COLO668 (cell line): ENCODE measurements at regions not wholly inside any gene's neighbourhood (a gene's known extent, or its start where the extent isn't known, plus 50 kb on each side); places are given as distances from the start of the nearest gene placed in this dataset.
"Not testable (repeated sequence)": the region's sequence is repeated elsewhere in the genome, so short reads cannot be mapped to it uniquely, and the experiment has no call there.

ENCODE experiments used
- DNase-seq: peaks from one replicate; lab custom pipeline; 2025; ENCODE audit not compliant: unreplicated experiment; lab: John Stamatoyannopoulos, UW

DNA sequence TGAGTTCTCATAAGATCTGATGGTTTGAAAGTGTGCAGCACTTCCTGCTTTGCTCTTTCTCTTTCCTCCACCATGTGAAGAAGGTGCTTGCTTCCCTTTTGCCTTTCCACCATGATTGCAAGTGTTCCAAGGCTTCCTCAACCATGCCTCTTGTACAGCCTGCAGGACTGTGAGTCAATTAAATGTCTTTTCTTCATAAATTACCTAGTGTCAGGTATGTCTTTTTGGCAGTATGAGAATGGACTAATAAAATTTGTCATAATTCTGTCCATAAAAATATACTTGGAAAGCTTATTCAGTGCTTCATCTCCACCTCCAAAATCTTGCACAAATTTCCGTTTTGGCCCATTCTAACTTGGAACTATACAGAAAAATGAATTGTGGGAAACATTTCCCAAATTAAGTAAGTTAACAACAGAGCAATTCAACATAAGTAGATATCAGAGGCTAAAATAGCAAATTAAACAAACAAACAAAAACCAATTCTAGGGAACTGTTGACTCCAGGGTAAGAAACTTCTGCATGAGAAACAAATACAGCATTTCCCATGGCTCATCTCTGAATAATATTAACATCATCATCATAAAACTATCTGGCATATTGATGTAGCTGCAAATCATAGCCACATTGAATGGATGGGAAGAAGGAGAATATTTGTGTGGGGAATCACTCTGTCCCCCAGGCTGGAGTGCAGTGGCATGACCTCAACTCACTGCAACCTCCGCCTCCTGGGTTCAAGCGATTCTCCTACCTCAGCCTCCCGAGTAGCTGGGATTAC lies 459.5 kb upstream of the FAR2 start:
- DNase-seq: no peak

DNA sequence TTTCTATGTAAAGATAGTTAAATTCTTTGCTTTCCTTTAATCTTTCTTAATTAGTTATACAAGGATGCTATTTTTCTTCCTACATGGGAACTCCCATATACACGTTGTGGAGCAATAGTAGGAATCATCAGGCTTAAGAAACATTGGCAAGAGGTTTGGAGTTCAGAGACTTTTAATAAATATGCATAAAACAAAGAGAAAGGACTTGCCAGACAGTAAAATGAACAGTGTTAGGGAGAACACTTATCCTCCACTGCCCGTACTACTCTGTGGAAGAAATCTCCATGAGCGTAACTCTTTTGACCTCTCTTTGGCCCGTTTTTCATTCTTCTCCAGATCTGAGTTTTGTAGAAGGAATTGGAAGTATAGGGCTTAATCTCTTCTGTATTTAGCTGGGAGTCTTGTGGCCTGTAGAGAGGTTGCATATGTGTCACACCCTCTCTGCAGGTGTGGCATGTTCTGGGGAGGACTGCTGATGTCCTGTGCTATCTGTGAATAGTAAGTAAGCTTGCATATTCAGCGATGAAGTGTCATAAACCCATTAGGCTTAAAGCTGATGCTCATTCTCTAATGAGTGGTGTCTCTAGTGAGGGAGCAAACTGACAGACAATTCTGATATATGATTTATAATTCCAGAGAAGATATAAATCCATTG lies 455.4 kb upstream of the FAR2 start:
- DNase-seq: no peak

DNA sequence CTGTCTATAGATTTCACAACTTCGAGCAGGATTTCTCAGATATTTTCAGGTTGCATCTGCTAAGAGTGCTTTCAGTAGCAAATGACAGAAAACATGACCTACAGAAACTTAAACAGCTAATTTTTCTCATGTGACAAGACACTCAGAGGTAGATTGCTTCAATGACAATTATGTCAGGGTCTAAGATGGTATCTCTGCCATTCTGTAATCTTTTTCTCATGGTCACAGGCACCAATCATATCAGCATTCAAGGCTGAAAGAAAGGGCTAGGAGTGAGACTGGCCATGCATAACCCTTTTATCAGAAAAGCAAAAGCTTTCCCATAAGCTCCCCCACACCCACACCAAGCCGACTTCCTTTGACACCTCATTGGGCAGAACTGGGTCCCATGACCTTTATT lies 450.5 kb upstream of the FAR2 start:
- no peak for DNase-seq

DNA sequence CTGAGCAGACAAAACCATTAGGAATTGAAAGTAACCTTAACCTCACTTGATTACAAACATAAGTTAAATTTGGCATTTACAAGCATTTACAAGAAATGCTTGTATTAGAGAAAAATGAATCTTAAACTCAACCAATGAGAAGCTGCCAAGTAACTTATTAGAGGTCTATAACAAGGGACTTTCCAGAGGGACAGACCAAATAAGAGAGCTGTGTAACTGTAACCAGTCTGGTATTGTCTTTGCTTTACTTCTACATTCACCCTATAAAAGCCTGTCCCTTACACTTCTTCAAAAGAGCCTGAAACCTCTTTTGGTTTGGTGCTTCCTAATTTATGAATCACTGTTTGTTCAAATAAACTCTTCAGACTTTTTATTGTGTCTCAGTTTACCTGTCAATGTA lies 450.0 kb upstream of the FAR2 start:
- no peak for DNase-seq

DNA sequence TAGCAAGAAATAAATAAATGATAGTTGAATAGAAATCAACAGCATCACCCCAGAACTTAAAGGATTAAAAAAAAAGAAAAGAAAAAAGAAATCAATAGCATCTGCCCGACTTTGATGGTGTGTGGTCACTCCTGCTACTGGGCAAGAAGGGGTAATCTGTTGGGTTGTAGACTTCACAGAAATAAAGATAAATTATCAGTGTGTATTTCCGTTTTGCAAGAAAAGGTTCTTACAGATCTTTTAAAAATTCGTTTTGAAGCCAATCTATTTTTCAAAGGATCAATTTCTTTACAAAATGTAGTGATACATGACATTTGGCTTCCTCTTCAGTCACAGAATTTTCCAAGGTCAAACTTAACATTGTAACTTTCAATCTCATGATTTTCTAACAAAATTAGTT lies 448.9 kb upstream of the FAR2 start:
- DNase-seq: no peak

DNA sequence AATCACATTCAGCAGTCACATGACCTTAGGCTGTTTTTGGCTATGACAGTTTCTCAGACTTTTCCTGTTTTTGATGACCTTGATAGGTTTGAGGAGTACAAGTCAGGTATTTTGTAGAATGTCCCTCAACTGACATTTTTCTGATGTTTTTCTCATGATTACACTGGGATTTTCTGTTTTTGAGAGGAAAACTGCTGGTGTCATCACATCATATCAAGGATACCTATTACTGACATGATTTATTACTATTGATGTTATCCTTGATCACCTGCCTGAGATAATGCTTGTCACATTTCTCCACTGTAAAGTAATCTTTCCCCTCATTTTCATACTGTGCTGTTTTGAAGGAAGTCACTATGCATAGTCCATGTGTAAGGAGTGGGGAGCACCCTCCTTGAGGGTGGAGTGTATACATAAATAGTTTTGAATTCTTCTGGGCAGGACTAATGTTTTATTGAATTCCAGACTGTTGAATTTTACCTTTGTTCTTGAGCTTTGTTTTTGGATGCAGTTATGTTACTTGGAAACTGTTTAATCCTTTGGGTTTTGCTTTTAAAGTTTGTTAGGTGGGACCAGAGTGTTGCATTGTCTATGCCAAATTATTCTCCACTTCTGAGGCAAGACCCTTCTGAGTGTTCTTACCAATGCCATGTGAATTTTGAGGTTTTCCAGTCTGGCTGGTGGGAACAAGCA lies 444.5 kb upstream of the FAR2 start:
- DNase-seq: no peak

DNA sequence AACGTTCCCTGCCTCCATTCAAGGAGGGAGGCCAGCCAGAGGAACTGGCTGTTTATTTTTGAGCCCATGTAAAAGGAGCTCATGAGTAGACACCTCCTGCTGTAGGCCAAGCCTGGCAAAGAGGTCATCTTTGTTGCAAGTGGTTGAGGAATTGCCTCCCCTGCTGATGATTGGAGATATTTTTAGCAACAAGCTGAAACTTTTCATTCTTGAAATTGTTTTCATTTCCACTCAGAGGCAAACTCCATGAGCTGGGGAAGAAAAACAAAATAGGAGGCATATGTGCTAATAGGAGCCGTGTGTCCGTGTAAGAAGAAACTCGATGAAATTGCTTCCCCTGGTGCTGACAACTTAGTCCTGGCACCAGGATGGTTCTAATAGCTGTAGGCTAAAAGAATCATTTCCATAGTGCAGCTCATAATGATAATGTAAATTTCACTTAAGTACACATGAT lies 440.1 kb upstream of the FAR2 start:
- no peak for DNase-seq

DNA sequence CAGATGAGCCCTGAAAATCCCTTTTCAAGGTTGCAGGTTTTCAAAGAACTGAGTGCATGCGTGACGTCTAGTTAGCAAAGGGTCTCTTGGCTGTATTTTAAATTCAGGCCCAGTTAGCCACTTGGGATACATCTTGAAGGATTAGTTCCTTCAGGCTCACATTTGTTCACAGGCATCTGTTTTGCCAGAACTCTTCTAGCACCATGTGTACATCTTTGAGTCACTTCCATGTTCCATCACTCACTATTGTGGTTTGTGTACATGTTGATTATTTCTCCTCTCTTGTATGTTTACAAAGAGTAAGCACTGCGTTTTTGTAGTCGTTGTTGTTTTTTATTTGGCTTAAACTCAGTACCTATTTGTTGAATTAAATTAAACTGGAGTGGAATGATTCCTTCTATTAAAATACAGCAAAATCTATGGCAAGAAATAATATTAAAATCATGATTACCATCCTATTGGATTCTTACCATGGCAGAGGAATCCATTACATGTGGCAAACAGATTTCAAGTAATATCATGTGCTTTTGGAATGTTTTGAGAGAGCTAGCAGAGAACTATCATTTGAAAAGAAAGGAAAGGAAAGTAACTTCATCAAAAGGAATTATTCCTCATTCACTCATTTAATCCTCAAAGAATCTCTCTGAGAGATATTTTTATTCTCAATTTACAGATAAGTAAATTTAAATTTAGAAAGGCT lies 438.9 kb upstream of the FAR2 start:
- no peak for DNase-seq

DNA sequence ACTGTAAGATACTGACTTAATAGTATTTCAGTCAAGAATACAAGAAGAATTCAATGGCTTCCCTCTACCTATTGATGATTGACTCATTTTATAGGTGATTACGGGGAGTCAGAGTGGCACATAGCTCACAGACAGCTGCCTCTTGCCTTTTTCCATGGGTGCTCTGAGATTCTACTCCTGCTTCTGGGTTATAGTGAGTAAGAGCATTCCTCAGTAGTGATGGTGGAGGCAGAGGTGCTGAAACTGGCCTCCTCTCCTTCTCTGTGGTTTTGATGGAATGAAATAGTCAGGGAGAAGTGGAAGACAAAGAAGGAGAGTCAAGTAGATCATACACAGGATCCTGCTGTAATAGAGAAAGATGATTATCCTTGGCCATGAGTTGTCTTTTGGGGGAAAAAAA lies 438.2 kb upstream of the FAR2 start:
- no peak for DNase-seq

DNA sequence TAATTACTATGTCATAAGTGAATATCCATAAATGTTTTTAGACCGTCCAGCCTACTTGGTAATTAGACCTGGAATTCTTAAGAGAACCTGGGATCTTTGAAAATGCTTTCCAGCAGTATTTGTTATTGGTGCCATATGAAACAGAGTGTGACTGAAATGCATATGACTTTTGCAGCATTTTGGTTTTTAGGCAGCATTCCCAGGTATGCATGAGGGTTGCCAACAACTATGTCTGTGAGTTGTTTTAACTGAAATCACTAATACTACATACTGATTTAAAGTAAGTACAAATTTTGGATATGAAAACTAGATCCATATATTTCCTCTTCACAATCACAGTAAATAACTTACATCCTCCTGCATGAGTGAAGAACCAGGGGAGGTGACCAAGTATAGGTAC lies 437.7 kb upstream of the FAR2 start:
- DNase-seq: no peak

DNA sequence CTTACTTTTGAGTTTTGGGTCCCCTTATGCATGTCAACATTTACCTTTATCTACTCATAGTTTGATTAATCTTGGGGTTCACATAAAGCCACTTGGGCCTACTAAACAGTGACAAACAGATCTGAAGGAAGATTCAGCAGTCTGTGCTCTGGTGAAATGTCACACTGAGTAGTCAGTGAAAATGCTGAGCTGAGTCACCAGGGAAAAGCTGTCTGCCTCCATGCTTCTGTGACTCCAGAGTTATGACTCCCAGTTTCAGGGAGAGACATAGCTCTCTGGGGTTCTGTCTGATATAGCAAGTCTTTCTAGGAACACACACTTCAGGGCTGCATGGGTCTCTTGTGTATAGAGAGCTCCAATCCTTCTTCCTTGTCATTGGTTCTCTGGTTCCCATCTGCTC lies 406.3 kb upstream of the FAR2 start:
- DNase-seq: no peak

DNA sequence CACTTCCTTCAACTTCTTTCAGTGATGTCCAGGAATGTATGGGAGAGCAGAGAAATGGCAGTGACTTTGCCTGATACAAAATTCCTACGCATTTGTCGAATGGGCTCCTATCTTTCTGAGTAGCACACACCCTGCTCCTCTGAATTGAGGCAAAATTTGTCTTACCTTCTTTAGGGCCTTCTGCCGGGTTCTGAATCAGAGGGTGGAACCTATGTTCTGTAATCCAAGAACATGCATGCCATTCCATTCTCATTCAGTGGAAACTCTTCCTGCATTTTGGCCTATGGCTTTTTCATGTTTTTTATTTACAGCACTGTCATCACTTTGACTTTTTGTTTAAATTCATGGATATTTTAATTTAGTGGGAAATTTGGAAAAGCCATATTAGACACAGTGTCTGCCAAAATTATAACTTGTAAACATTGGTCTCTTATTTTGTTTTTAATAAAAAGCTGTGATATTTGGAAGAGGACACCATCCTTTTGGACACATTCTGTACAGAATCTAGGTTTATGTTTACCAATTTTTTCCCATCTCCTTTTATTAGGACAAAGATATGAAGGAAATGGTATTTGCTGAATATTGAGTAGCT lies 402.2 kb upstream of the FAR2 start:
- no peak for DNase-seq

DNA sequence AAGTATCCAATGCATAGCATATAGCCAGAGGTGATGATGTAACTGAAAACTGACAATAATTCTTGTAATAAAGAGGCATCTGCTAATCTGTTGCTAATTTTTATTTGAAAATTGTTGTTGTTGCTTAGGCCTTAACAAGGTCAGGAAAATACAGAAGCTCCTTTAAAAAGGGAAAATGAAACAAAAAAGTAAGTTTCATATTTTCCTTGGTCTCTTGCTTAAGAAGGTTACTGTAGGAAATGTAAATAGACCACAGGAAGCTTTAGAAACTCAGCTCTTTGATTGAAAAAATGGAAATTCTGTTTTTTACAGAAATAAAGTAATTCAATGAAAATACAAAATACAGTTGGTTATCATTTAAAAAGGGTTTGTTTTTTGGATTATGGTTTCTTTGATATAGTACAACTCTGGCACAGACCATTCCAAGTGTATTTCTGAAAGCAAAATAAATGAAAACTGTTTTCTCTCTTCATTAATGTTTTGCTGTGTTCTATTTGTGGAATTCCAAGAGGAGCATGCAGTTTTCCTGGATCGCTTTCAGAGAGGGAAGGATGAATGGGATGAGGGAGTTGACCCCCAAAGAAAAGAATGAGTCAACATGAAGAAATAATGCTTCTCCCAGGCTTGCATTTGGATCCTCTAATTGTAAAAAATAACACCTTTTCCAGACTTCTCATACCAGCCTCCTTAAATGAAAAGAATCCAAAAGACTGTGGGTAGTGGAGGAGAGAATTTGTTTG lies 398.0 kb upstream of the FAR2 start:
- no peak for DNase-seq

DNA sequence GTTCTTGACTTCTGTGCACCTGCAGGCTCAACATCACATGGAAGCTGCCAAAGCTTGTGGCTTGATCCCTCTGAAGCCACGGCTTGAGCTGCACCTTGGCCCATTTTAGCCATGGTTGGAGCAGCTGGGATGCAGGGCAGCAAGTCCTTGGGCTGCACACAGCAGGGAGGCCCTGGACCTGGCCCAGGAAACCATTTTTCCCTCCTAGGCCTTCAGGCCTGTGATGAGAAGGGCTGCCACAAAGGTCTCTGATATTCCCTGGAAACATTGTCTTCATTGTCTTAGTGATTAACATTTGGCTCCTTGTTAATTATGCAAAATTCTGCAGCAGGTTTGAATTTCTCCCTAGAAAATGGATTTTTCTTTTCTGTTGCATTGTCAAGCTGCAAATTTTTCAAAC lies 394.1 kb upstream of the FAR2 start:
- DNase-seq: no peak

DNA sequence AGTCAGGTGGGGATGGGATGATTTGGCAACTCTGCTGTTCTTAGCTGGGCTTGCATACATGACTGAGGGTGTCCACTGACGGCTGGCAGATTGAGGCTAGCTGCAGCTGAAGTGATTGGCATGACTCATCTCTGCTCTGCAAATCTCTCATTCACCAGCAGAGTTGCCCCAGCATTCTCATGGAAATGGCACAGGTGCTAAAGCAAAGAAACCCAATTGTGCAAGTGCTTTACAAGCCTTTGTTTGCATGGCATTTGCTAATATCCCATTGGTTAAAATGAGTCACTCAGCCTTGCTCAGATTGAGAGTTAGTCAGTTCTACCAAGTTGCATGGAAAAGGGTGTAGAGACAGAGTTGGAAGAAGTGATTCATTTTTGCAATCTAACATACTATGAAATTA lies 389.7 kb upstream of the FAR2 start:
- peak; percentile 22 for DNase-seq

DNA sequence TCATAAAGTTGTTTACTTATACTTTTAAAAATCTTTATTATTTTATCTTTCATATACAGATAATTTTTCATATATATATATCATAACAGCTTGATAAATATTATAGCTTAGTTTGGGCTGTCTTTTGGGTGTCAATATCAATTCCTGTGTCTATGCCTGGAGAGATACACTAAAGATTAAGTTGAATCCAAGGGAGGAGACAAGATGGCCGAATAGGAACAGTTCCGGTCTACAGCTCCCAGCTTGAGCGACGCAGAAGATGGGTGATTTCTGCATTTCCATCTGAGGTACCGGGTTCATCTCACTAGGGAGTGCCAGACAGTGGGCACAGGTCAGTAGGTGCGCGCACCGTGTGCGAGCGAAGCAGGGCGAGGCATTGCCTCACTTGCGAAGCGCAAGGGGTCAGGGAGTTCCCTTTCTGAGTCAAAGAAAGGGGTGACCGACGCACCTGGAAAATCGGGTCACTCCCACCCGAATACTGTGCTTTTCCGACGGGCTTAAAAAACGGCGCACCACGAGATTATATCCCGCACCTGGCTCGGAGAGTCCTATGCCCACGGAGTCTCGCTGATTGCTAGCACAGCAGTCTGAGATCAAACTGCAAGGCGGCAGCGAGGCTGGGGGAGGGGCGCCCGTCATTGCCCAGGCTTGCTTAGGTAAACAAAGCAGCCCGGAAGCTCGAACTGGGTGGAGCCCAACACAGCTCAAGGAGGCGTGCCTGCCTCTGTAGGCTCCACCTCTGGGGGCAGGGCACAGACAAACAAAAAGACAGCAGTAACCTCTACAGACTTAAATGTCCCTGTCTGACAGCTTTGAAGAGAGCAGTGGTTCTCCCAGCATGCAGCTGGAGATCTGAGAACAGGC lies 388.8 kb upstream of the FAR2 start:
- not testable (repeated sequence) for DNase-seq

DNA sequence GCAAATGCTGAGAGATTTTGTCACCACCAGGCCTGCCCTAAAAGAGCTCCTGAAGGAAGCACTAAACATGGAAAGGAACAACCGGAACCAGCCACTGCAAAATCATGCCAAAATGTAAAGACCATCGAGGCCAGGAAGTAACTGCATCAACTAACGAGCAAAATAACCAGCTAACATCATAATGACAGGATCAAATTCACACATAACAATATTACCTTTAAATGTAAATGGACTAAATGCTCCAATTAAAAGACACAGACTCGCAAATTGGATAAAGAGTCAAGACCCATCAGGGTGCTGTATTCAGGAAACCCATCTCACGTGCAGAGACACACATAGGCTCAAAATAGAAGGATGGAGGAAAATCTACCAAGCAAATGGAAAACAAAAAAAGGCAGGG lies 387.2 kb upstream of the FAR2 start:
- not testable (repeated sequence) for DNase-seq

DNA sequence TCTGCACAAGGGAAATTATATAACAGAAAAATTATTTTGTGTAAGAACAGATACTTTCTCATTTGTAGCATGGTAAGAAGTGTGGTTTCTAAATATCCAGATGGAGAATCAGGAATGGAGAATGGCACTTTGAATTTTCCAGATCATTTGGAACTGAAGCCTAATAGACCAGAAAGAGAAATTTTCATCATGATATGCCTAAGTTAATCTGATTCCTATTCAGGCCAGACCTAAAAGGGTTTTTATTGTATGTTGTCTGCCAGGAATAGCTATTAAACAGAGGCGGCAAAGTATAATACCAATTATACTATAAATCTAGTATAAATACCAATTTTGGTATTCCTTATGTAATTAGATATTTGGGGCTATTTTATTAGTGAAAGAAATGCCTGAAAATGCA lies 382.7 kb upstream of the FAR2 start:
- DNase-seq: no peak

DNA sequence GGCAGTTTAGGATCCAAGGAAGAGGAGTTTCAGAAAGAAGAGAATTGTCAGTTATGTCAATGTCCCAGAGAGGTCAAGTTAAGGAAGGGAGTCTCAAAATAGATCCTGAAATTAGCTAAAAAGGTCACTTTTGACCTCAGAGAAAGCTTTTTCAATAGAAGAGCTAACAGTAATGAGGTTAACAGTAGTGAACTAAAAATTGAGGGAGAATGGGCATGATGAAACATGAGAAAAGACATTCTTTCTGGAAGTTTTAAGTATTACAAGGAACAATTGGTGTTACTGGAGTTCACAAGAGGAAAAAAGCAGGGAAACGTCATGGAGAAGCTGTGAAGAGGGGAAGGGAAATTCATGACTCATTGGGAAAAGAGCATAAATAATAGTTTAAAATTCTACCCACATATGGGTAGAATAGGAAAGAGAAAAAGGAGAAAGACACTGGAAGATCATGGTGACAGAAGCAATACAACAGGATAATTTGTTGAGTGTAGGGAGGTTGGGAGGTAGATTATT lies 381.2 kb upstream of the FAR2 start:
- DNase-seq: no peak
